AG10803 (cell line): ENCODE measurements at regions not wholly inside any gene's neighbourhood (a gene's known extent, or its start where the extent isn't known, plus 50 kb on each side); places are given as distances from the start of the nearest gene placed in this dataset.

Experiments
- DNase-seq: peaks from one replicate; pipeline ENCODE4 v3.0.0; 2010; ENCODE audit warnings: low read depth
- H3K4me3 ChIP-seq: 2 replicates; pipeline ENCODE4 v1.5.1; 2011; ENCODE audit warnings: mild to moderate bottlenecking, low read length, control low read depth
- CTCF ChIP-seq: conservative IDR thresholded peaks from 2 replicates; pipeline ENCODE4 v1.5.1; 2011; ENCODE audit warnings: mild to moderate bottlenecking, low read length, control low read depth, inconsistent platforms

GRCh38 chr1:14320518-14320917, 278.0 kb upstream of the KAZN start:
- H3K4me3 ChIP-seq, result no peak overlapping the region
- TF ChIP-seq CTCF, result no peak
- DNase-seq, result peak; percentile 62

- TF ChIP-seq CTCF, result no peak
- no peak for DNase-seq
- no peak overlapping the region for H3K4me3 ChIP-seq
Observed at GRCh38 chr1:14320986-14321385, 277.5 kb upstream of the KAZN start.

- DNase-seq, result no peak
- H3K4me3 ChIP-seq, result no peak overlapping the region
- TF ChIP-seq CTCF, result no peak
Observed at GRCh38 chr1:14321422-14321821, 277.1 kb upstream of the KAZN start.

- no peak overlapping the region for H3K4me3 ChIP-seq
- DNase-seq, result no peak
- TF ChIP-seq CTCF, result no peak
Observed at GRCh38 chr1:14323568-14324247, 274.8 kb upstream of the KAZN start.

- no peak overlapping the region for H3K4me3 ChIP-seq
- TF ChIP-seq CTCF, result no peak
- no peak for DNase-seq
Observed at GRCh38 chr1:14324248-14324630, 274.2 kb upstream of the KAZN start.

- no peak overlapping the region for H3K4me3 ChIP-seq
- DNase-seq, result no peak
- no peak for TF ChIP-seq CTCF
Observed at GRCh38 chr1:14326857-14327256, 271.6 kb upstream of the KAZN start.

- no peak for DNase-seq
- H3K4me3 ChIP-seq, result no peak overlapping the region
- no peak for TF ChIP-seq CTCF
Observed at GRCh38 chr1:14328685-14329084, 269.8 kb upstream of the KAZN start.
